ENCODE measurements at regions not wholly inside any gene's neighbourhood (a gene's known extent, or its start where the extent isn't known, plus 50 kb on each side); places are given as distances from the start of the nearest gene placed in this dataset. TPM values are rescaled to one million over a fixed set of nuclear protein-coding genes. Genes with fewer than 3 reads are reported as not detected.
A peak's percentile ranks its signal among the peaks of the same experiment; 100 is the strongest.

DNA sequence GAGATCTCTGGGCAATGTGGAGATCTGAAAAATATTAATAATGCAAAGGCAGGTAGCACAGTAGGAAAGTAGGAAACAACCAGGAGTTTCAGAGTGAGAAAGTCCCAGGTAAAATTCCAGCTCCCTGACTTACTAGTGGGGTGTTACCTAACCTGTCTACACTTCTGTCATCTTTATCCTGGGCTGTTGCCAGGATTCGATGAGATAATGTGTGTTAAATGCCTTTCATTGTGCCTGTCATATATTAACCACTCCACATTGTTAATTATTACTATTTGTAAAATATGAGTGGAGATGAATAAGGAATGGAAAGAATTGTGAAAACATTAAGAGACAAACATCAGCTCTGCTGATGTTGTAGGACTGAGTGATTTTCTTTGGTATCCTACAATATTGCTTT, 50.0 kb upstream of the FRMD4A start (continued):
- TF ChIP-seq RBBP5 (IDR thresholded peaks at IDR 0.05; ENCODE audit: borderline replicate concordance, low read depth, low read length) (no peak), TAF1 (IDR thresholded peaks at IDR 0.05; ENCODE audit: low read depth, low read length) (no peak), JUN (IDR thresholded peaks at IDR 0.05; ENCODE audit: low read depth, low read length) (no peak), EP300 (IDR thresholded peaks at IDR 0.05; ENCODE audit: borderline replicate concordance in 1 of 2, low read depth in 2 of 2, low read length in 2 of 2) (no peak)

MicroRNAs encoded in the stretch of these regions (microRNA counts, 767-probe panel; counts per million panel counts)
- microRNA hsa-miR-1265, result 879 counts per million, percentile 95 among the panel's probes with 10 or more counts

Small RNA genes in the stretch of these regions (microRNA-seq; reads per million reads assigned to microRNA genes)
- gene MIR1265 (ENCODE audit: borderline microRNAs expressed in 2 of 2, borderline number of aligned reads in 2 of 2, borderline replicate concordance in 1 of 2) (0 to 0.20 reads per million in 2 experiments), gene MIR4293 (ENCODE audit: borderline microRNAs expressed in 2 of 2, borderline number of aligned reads in 2 of 2, borderline replicate concordance in 1 of 2) (0 reads per million in 2 experiments)

Small RNA genes in the stretch of these regions (small RNA-seq; reads per million reads assigned to genes)
- gene MIR1265 (ENCODE audit: insufficient read depth) (not detected), gene MIR4293 (ENCODE audit: insufficient read depth) (not detected)

Data from H1 (cell line).